ENCODE measurements at regions not wholly inside any gene's neighbourhood (a gene's known extent, or its start where the extent isn't known, plus 50 kb on each side); places are given as distances from the start of the nearest gene placed in this dataset.

DNA sequence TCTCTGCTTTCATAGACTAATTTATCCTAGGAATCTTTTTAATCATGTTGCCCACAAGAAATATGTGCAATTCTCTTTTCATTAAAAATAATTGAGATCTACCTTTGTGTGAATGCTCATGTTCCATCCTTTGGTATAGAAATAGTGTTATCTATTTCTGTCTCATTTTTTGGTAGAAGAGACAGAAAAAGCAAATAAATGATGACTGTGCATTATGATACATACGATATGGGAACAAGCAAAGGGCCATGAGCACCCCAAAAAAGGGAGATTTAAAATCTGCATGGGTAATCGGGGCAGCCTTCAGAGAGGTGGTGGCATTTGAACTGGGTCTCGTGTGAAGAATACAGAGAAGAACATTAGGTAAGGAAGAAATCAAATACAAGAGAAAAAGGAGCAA, 1197.5 kb upstream of the AUTS2 start:
- H3K4ac ChIP-seq (ENCODE audit: low read depth, low read length), result no peak overlapping the region
- no peak for DNase-seq
- H2BK20ac ChIP-seq (ENCODE audit: low read depth, low read length), result no peak overlapping the region
- no peak overlapping the region for H3K4me3 ChIP-seq (ENCODE audit: insufficient read depth, low read depth, low read length)
- ChIA-PET CTCF (no interaction called here), POLR2A (ENCODE audit: unreplicated experiment) (no interaction called here)
- H4K20me1 ChIP-seq (ENCODE audit: insufficient read depth, low read length), result no peaks in the 10 kb centered on the region
- no peak overlapping the region for H3K4me2 ChIP-seq (ENCODE audit: low read depth, low read length)
- no peak overlapping the region for H2BK15ac ChIP-seq (ENCODE audit: low read depth, low read length)
- no peak overlapping the region for H2AK9ac ChIP-seq (replicated peaks; ENCODE audit: low read depth, low read length, poor library complexity)
- H3K14ac ChIP-seq (replicated peaks; ENCODE audit: low read depth, low read length), result no peak overlapping the region
- H2BK5ac ChIP-seq (ENCODE audit: low read depth, low read length, poor library complexity, severe bottlenecking), result no peak overlapping the region
- H3K4me1 ChIP-seq (ENCODE audit: control insufficient read depth, insufficient read depth, low read length), result no peaks in the 10 kb centered on the region
- no peaks in the 10 kb centered on the region for H3K36me3 ChIP-seq (ENCODE audit: control insufficient read depth, insufficient read depth, low read length)
- no peak overlapping the region for H3K27ac ChIP-seq (ENCODE audit: insufficient read depth, low read length)
- in situ Hi-C loops (cut with MboI; ENCODE audit: low sequenced_read_pairs), result no loop called here
- no CpG with 5 or more reads among the region's 3 CpGs for WGBS, 2 experiments (ENCODE audit: extremely low coverage in 2 of 2, insufficient read length in 1 of 2)
- intact Hi-C loops (cut with micrococcal nuclease), result no loop called here
- no TSS peak for BruUV-seq (replicated peaks)
- no peak overlapping the region for H3K9ac ChIP-seq (ENCODE audit: low read depth, low read length)
- H3K56ac ChIP-seq (ENCODE audit: extremely low read depth, insufficient read depth, low read length), result no peak overlapping the region
- no peak overlapping the region for H2AFZ ChIP-seq (replicated peaks; ENCODE audit: low read length, poor library complexity)
- ATAC-seq (ENCODE audit: low read depth), result no peak
- H3K18ac ChIP-seq (ENCODE audit: low read depth, low read length), result no peak overlapping the region
- no peak overlapping the region for H3K23ac ChIP-seq (ENCODE audit: low read depth, low read length)
- dilution Hi-C loops (cut with HindIII; ENCODE audit: low sequenced_read_pairs, unreplicated experiment), result no loop called here
- TF ChIP-seq MAFK (IDR thresholded peaks at IDR 0.05; ENCODE audit: low read depth, low read length), result peak; percentile 91
- no peak for TF ChIP-seq MXI1 (IDR thresholded peaks at IDR 0.05; ENCODE audit: borderline replicate concordance, low read depth, low read length)
- H4K8ac ChIP-seq (ENCODE audit: low read depth in 2 of 2, low read length in 2 of 2), result no peak overlapping the region
- no peak overlapping the region for H4K5ac ChIP-seq (ENCODE audit: low read depth, low read length)
- H3K27me3 ChIP-seq (ENCODE audit: control insufficient read depth, insufficient read depth, low read length), result no peaks in the 10 kb centered on the region
- no peaks in the 10 kb centered on the region for H3K9me1 ChIP-seq (ENCODE audit: insufficient read depth, low read length)
- no peaks in the 10 kb centered on the region for H3K79me1 ChIP-seq (ENCODE audit: low read depth in 1 of 2, low read length in 2 of 2)
- no peak overlapping the region for H2AK5ac ChIP-seq (ENCODE audit: low read depth, low read length)
- H4K91ac ChIP-seq (ENCODE audit: insufficient read depth, low read depth, low read length), result no peak overlapping the region
- no peak overlapping the region for H2BK120ac ChIP-seq (ENCODE audit: low read depth, low read length)
- H3K9me3 ChIP-seq (ENCODE audit: control insufficient read depth, insufficient read depth, low read length), result peaks cover 10% of the 10 kb centered on the region

All from IMR-90 (cell line).